ENCODE measurements at regions not wholly inside any gene's neighbourhood (a gene's known extent, or its start where the extent isn't known, plus 50 kb on each side); places are given as distances from the start of the nearest gene placed in this dataset.

GRCh38 chr2:77746780-77747179 is 224.6 kb upstream of the LRRTM4 start:
- TF ChIP-seq POLR2A (IDR thresholded peaks at IDR 0.05; ENCODE audit: low read length) (no peak), GATA1 (IDR thresholded peaks at IDR 0.05; ENCODE audit: low read depth, low read length) (no peak)
